HG02588 (cell line): ENCODE measurements at regions not wholly inside any gene's neighbourhood (a gene's known extent, or its start where the extent isn't known, plus 50 kb on each side); places are given as distances from the start of the nearest gene placed in this dataset.
"Not testable (repeated sequence)": the region's sequence is repeated elsewhere in the genome, so short reads cannot be mapped to it uniquely, and the experiment has no call there.

ENCODE experiments used
- ATAC-seq: cut with Tn5 transposase; IDR thresholded peaks from one replicate; pipeline ENCODE4 v1.9.1; 2021; ENCODE audit warnings: mild to moderate bottlenecking, moderate library complexity; ENCODE audit not compliant: unreplicated experiment

DNA sequence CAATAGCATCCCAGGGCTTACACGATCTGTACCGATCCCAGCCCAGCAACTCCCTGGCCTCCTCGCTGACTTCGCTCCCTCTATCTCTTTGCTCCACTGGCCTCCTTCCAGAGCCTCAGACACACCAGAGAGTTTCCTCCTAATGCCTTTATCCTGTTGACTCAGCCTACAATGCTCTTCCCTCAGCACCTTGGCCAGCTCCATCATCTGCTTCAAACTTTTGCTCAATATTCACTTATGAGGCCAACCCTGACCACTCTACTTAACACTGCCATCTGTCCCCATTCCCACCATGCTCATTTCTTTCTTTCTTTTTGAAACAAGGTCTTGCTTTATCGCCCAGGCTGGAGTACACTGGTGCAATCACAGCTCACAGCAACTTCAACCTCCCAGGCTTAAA is 180.9 kb downstream of the CEP170 start:
- not testable (repeated sequence) for ATAC-seq

DNA sequence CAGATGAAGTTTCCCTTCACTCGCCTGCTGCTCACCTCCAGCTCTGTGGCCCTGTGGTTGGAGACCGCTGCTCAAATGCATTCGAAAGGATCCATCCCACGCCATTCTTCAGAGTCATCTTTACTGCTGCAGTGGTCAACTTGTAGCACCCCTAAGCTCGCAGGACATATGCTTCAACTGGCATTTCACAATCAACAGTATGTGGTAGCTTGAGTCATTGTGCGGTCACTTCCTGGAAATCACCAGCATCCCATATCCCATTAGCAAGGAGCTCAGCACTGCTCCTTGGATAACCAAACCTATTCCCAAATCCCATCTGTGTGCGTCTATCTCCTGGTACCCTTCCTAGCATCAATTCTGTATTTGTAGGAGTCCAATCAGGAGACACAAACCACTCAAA is 188.0 kb downstream of the CEP170 start:
- ATAC-seq: not testable (repeated sequence)

- ATAC-seq: not testable (repeated sequence)
Measured at GRCh38 chr1:243061965-243062364, 193.1 kb downstream of the CEP170 start.

GRCh38 chr1:243055510-243055909 is 199.6 kb downstream of the CEP170 start:
- ATAC-seq: not testable (repeated sequence)

DNA sequence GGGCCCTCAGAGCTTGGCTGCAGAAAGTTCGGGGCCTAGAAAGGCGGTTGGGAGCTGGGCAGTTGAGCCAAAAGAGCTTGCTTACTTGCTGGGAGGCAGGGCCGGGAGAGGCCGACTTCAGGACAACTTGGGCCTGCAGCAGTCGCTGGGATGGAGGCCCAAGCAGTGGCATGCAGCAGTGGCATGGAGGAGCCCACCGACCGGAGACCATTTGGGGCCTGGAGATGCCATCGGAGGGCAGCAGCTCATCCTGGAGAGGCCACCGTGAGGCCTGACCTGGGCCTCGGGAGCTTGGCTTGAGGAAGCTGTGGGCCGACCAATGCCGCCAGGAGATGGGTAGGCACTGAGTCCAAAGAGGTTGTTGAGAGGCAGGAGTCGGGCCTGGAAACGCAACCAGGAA is 200.0 kb downstream of the CEP170 start:
- not testable (repeated sequence) for ATAC-seq

DNA sequence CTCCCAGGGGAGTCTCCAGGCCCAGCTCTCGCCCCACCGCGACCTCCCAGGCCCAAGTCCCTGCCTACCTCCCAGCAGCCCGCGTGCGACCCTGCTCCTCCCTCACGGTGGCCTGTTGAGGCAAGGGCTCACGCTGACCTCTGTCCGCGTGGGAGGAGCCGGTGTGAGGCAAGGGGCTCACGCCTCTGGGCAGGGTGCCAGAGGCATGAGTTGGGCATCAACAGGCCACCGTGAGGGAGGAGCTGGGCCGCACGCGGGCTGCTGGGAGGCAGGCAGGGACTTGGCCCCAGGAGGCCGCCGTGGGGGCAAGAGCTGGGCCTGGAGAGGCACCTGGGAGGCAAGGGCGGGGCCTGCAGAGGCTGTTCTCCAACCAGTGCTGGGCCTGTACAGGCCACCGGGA is 200.4 kb downstream of the CEP170 start:
- not testable (repeated sequence) for ATAC-seq

DNA sequence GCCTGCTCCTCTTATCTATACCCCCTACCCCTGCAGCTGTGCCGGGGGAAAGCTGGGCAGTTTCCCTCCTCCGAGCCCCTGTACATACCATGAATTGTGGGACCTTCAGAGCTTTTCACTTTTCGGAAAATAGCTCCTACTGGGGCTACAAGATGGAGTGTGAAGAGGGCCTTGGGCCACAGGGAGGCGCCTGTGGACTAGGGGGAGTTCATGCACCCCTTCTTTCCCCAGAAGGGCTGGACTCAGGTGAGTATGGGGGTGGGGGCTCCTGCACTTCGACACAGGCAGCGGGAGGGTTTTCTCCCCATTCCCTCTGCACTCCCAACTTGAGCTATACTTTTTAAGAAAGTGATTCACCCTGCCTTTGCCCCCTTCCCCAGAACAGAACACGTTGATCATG is 202.0 kb downstream of the CEP170 start:
- not testable (repeated sequence) for ATAC-seq

- not testable (repeated sequence) for ATAC-seq
Measured at GRCh38 chr1:243050613-243051012, 204.5 kb downstream of the CEP170 start.

DNA sequence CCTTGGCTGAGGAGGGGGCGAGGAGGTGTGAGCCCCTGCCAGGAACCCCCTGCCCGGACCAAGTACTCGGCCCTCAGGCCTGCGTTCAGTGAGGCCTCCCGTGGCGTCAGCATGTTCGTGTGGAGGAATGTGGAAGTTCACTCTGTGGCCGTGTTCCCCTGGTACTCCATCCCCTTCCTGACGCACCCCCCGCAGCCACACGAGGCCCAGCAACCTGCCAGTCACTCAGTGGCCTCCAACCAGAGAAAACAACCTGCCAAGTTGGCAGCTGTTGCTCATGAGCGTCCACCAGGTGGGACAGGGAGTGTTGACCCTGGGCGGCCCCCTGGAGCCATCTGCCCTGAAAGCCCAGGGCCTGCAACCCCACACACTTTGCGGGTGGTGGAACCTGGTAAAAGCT is 205.4 kb downstream of the CEP170 start:
- ATAC-seq: not testable (repeated sequence)

DNA sequence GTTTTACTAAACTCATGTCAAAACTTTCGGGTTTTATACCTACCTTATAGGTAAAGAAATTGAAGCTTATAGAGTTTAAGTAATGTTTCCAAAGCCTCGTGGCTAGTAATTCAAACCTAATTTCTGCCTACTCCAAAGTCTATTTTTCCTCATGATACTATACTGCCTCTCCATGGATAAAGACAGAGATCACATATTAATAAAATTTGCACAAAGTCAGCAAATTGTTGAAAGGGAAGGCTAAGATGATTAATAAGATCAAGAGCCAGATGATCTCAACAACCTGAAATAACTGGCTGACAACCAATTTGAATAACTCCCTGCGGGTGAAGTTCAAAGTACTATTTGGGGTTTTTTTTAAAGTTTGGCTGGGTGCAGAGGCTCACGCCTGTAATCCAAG is 233.7 kb downstream of the CEP170 start:
- not testable (repeated sequence) for ATAC-seq

- not testable (repeated sequence) for ATAC-seq
Measured at GRCh38 chr1:243019030-243019635, 235.9 kb downstream of the CEP170 start.

DNA sequence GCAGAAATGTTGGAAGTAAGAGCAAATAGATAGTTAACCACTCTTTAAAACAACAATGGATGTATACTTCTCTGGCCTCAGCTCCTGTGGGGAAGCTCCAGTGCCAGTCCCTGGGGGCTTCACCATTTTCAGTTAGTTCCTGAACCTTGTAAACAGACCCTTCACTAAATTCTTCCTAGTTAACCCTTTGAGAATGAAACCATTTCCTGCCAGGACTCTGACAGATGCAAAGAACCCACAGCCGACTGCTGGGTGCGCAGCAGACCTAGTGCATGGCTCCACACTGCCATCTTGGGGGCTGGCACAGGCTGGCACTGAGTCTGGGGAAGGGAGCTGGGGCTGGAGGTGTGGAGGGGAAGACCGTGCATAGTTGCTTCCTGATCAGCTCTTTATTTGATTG is 244.4 kb downstream of the CEP170 start:
- ATAC-seq: not testable (repeated sequence)

DNA sequence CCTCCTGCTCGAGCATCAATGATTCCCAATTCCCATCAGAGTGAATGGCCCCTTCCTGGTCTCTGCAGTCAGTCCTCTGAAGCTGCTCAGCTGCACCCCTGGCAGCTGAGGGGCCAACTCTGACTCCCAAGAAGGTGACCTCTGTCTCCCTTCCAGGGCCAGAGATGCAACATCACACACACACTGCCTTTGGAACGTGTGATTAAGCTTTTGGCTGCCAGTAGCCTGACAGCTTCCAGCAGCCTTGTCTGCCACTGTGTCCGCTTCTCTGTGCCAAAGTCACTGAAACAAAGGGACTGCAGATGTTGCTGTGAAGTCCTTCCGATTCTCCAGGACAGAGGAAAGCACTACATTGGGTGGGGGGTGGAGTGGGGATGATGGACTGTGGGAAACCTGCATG is 254.1 kb downstream of the CEP170 start:
- ATAC-seq: not testable (repeated sequence)

DNA sequence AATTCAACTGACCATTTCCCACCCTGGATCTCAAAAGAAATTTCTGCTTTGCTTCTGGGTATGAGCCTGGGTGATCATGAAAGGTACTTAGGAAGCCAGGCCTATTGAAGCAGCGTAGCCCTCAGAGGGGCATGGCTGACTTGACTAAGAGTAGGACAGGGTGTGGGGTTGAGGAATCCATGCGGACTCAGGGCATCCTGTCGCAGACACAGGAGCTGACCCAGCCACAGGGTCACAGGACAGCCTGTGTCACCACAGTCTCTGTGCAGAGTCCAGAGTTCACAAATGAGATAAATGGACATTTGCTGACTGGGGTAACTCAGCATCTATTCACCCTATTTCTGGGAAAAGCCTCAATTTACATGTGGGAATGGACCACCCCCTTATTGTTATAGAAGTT is 262.3 kb downstream of the CEP170 start:
- ATAC-seq: not testable (repeated sequence)

DNA sequence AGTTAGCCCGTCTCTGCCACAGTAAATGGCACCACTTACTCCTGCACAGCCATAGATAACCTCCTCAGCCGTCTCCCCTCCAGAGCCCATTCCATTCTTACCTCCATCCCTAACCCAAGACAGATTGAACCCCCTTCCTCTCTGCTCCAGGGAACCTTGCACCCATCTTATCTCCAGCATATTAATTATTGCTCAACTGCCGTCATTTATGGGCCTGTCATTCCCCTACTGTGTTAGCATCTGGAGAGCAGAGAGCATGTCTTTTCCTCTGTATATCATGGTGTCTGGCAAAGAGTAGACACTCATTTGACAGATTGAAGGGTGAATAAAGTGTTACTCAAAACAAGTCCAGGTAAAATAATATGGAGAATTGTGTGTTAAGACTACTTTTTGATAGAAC is 270.0 kb downstream of the CEP170 start:
- ATAC-seq: not testable (repeated sequence)

DNA sequence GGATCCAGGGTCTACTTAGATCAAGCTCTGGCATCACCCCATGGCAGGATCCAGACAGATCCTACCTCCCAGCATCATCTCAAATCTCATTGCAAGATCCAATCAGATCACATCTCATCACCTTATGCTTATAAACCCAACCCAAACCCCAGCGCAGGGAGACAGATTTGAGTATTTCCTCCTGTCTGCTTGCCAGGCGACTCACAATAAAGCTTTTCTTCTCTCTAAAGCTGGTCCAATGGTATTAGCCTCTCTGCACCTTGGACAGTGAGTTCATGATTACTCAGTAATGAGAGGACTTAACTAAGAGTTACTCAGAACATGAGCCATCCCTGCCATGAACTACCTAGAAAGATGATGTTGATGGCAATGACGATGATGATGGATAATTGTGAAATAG is 281.7 kb downstream of the CEP170 start:
- not testable (repeated sequence) for ATAC-seq

DNA sequence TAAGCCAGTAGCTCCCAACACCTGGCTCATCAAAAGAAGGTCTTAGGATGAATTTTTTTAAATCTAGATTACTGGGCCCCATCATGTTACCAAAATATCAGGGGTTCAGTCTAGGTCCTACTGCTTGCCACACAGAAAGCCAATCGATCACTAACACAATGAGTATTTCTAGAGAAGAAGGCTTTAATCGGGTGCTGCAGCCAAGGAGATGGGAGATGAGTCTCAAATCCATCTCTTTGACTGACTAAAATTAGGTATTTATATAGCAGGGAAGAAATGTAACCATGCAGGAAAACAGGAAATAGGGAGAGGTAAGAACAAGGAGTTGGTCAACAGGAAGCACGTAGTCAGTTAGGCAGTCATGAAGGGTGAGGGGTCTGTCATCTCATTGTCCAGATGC is 288.2 kb downstream of the CEP170 start:
- no peak for ATAC-seq

DNA sequence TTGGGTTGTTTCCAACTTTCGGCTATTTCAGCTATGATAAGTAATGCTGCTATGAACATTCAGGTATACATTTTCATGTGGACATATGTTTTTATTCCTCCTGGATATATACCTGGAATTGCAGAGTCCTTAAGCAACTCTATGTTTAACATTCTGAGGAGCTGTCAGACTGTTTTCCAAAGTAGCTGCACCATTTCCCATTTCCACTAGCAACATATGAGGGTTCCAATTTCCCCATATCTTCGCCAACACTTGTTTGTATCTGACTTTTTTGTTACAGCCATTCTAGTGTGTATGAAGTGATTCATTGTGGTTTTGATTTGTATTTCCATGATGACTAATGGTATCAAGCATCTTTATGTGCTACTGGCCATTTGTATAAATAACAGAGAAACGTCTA is 295.7 kb downstream of the CEP170 start:
- not testable (repeated sequence) for ATAC-seq

GRCh38 chr1:242954945-242955344 is 300.1 kb downstream of the CEP170 start:
- ATAC-seq: not testable (repeated sequence)

DNA sequence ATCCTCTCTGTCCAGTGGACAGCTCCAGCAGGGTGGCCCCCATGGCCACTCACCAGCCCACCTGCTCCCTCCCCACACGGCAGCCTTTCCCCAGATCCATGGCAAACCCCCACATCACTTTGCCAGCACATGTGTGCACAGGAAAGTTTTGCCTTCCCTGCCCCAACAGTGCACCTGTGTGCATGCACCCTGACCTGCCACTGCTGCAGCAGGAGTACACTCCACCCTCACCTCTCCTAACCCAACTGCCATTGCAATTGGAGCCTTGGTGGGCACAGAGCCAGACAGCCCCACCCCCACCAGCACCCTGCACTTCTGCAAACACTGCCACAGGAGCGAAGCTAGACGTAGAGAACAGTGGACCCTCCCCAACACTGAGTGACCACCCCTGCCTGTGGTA is 308.9 kb downstream of the CEP170 start:
- no peak for ATAC-seq

DNA sequence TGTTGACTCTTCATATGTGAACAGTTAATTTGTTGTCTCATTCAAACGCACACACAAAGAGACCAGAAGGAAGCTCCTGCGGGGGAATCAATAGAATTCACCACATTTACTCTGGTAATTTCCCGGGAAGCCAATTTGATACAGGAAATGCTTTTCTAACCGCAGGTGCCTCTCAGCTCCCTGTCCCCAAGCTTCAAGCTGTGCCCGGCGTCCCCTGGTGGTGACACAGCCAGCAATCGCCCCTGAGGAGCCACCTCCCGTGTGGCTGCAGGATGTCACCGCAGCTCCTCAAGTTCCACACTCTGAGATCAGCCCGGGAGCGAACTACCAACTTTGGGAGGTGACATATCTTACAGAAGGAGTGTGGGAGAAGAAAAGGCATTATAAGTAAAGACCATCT is 318.4 kb downstream of the CEP170 start:
- ATAC-seq: not testable (repeated sequence)

- not testable (repeated sequence) for ATAC-seq
Measured at GRCh38 chr1:242924717-242925116, 330.4 kb downstream of the CEP170 start.

- ATAC-seq: not testable (repeated sequence)
Measured at GRCh38 chr1:242923603-242924002, 331.5 kb downstream of the CEP170 start.
